PC-3 (cell line): ENCODE measurements at regions not wholly inside any gene's neighbourhood (a gene's known extent, or its start where the extent isn't known, plus 50 kb on each side); places are given as distances from the start of the nearest gene placed in this dataset.

ENCODE experiments used
- ATAC-seq: fragments of 200-7000 bp; cut with Tn5 transposase; 2 replicates; pipeline ENCODE4 v1.9.1; 2020; ENCODE audit warnings: mild to moderate bottlenecking, moderate library complexity
- BruUV-seq: library from RNA; stranded (reverse); fragments of 400-500 nt; replicated peaks from 2 replicates; lab custom pipeline; 2021; lab: Mats Ljungman, UMichigan
- CTCF ChIA-PET: fragments of 300-600 bp; sonication (Branson Sonifier 250); formaldehyde crosslinking; loops from one replicate; lab custom pipeline; 2022; ENCODE audit warnings: antibody characterized with exemption; lab: Charles Lee
- POLR2A ChIA-PET: fragments of 300-600 bp; sonication (Branson Sonifier 250); formaldehyde crosslinking; loops from one replicate; lab custom pipeline; 2022; ENCODE audit warnings: antibody characterized with exemption; ENCODE audit not compliant: unreplicated experiment; lab: Charles Lee
- DNase-seq: peaks from one replicate; pipeline ENCODE4 v3.0.0-alpha.2; 2015
- H2AFZ ChIP-seq: fragments of 300-600 bp; sonication (generic); 2 replicates; pipeline ENCODE4 v1.6.0; 2016; ENCODE audit warnings: antibody characterized with exemption, low read length
- H3F3A ChIP-seq: fragments of 300-600 bp; sonication (generic); one replicate; pipeline ENCODE4 v1.6.0; 2017; ENCODE audit warnings: antibody characterized with exemption, low read length, control low read depth, mild to moderate bottlenecking; ENCODE audit not compliant: unreplicated experiment
- H3K27ac ChIP-seq: fragments of 300-600 bp; sonication (generic); 2 replicates; pipeline ENCODE4 v1.5.1; 2016; ENCODE audit warnings: mild to moderate bottlenecking, low read length
- H3K27me3 ChIP-seq: fragments of 300-600 bp; sonication (generic); 2 replicates; pipeline ENCODE4 v1.6.1; 2016; ENCODE audit warnings: low read length, mixed read lengths
- H3K36me3 ChIP-seq: fragments of 300-600 bp; sonication (generic); 2 replicates; pipeline ENCODE4 v1.6.1; 2016; ENCODE audit warnings: low read depth, mixed run types, low read length, mixed read lengths
- H3K4me1 ChIP-seq: fragments of 300-600 bp; sonication (generic); 2 replicates; pipeline ENCODE4 v1.5.1; 2016; ENCODE audit warnings: low read length; ENCODE audit not compliant: insufficient read depth
- H3K4me2 ChIP-seq: fragments of 300-600 bp; sonication (generic); 2 replicates; pipeline ENCODE4 v1.6.0; 2016; ENCODE audit warnings: low read length
- H3K4me3 ChIP-seq: fragments of 300-600 bp; sonication (generic); 2 replicates; pipeline ENCODE4 v1.5.1; 2016; ENCODE audit warnings: mild to moderate bottlenecking, low read length, mixed read lengths
- H3K79me2 ChIP-seq: fragments of 300-600 bp; sonication (generic); 2 replicates; pipeline ENCODE4 v1.6.1; 2017; ENCODE audit warnings: low read length, mixed read lengths
- H3K9ac ChIP-seq: fragments of 300-600 bp; sonication (generic); 2 replicates; pipeline ENCODE4 v1.6.0; 2016; ENCODE audit warnings: mild to moderate bottlenecking, low read length
- H3K9me2 ChIP-seq: fragments of 300-600 bp; sonication (generic); replicated peaks from 2 replicates; pipeline ENCODE4 v1.6.1; 2016; ENCODE audit warnings: mixed run types, low read length, mixed read lengths
- H3K9me3 ChIP-seq: fragments of 300-600 bp; sonication (generic); 2 replicates; pipeline ENCODE4 v1.6.1; 2016; ENCODE audit warnings: low read length, mixed read lengths
- H4K20me1 ChIP-seq: fragments of 300-600 bp; sonication (generic); 2 replicates; pipeline ENCODE4 v1.6.1; 2016; ENCODE audit warnings: low read length, mixed read lengths
- CTCF ChIP-seq: fragments of 300-600 bp; sonication (generic); conservative IDR thresholded peaks from 2 replicates; pipeline ENCODE4 v1.5.1; 2017; ENCODE audit warnings: antibody characterized with exemption, low read depth, mild to moderate bottlenecking, low read length
- EZH2 ChIP-seq: fragments of 300-600 bp; sonication (generic); IDR thresholded peaks from one replicate; pipeline ENCODE4 v1.6.1; 2017; ENCODE audit warnings: antibody characterized with exemption, mild to moderate bottlenecking, low read length; ENCODE audit not compliant: unreplicated experiment
- EZH2phosphoT487 ChIP-seq: fragments of 300-600 bp; sonication (generic); IDR thresholded peaks from 2 replicates; pipeline ENCODE4 v1.6.1; 2018; ENCODE audit warnings: mild to moderate bottlenecking, antibody characterized with exemption, low read length, borderline replicate concordance
- intact Hi-C: fragments of 100-400 bp; cut with micrococcal nuclease; formaldehyde crosslinking; loops from 2 replicates; pipeline ENCODE4 v1.9.0; 2023

GRCh38 chr11:76277298-76278175 is 71.2 kb upstream of the WNT11 start:
- no peaks in the 10 kb centered on the region for H3K79me2 ChIP-seq
- H3K4me2 ChIP-seq: no peak overlapping the region
- intact Hi-C loops: no loop called here
- DNase-seq (no peak), ATAC-seq (no peak)
- H3K9me3 ChIP-seq: no peaks in the 10 kb centered on the region
- no TSS peak for BruUV-seq
- H3K4me1 ChIP-seq: no peaks in the 10 kb centered on the region
- ChIA-PET CTCF (no interaction called here), POLR2A (no interaction called here)
- no peaks in the 10 kb centered on the region for H3F3A ChIP-seq
- no peaks in the 10 kb centered on the region for H3K36me3 ChIP-seq
- no peak overlapping the region for H2AFZ ChIP-seq
- H3K9me2 ChIP-seq: no peaks in the 10 kb centered on the region
- TF ChIP-seq EZH2 (no peak), EZH2phosphoT487 (no peak), CTCF (no peak)
- H3K4me3 ChIP-seq: no peak overlapping the region
- H3K27ac ChIP-seq: no peak overlapping the region
- H3K9ac ChIP-seq: no peak overlapping the region
- no peaks in the 10 kb centered on the region for H4K20me1 ChIP-seq
- 0 out of 2 replicates have a peak, but pooled peaks cover 2% of the 10 kb centered on the region for H3K27me3 ChIP-seq

- BruUV-seq: no TSS peak
- no peak overlapping the region for H3K4me2 ChIP-seq
- no peak for ATAC-seq
- H2AFZ ChIP-seq: no peak overlapping the region
- POLR2A ChIA-PET: no interaction called here
- no peaks in the 10 kb centered on the region for H3K9me2 ChIP-seq
- 0 out of 2 replicates have a peak, but pooled peaks cover 2% of the 10 kb centered on the region for H3K27me3 ChIP-seq
- no peaks in the 10 kb centered on the region for H3K79me2 ChIP-seq
- no peaks in the 10 kb centered on the region for H3F3A ChIP-seq
- no peaks in the 10 kb centered on the region for H3K9me3 ChIP-seq
- H3K27ac ChIP-seq: no peak overlapping the region
- TF ChIP-seq EZH2phosphoT487 (no peak), EZH2 (no peak), CTCF (no peak)
- H3K4me3 ChIP-seq: no peak overlapping the region
- intact Hi-C loops: no loop called here
- H3K36me3 ChIP-seq: no peaks in the 10 kb centered on the region
- H4K20me1 ChIP-seq: no peaks in the 10 kb centered on the region
- H3K9ac ChIP-seq: no peak overlapping the region
- CTCF ChIA-PET: no interaction called here
- H3K4me1 ChIP-seq: no peaks in the 10 kb centered on the region
- no peak for DNase-seq
These were observed 70.5 kb upstream of the WNT11 start for GRCh38 chr11:76276781-76277155.

- no peaks in the 10 kb centered on the region for H3K9me3 ChIP-seq
- TF ChIP-seq CTCF: no peak
- no peak for TF ChIP-seq EZH2phosphoT487
- no peak for TF ChIP-seq EZH2
- no peak overlapping the region for H3K4me3 ChIP-seq
- no peak overlapping the region for H3K9ac ChIP-seq
- POLR2A ChIA-PET: no interaction called here
- no peaks in the 10 kb centered on the region for H4K20me1 ChIP-seq
- no peaks in the 10 kb centered on the region for H3K36me3 ChIP-seq
- intact Hi-C loops: no loop called here
- H3K79me2 ChIP-seq: no peaks in the 10 kb centered on the region
- no peaks in the 10 kb centered on the region for H3F3A ChIP-seq
- H2AFZ ChIP-seq: no peak overlapping the region
- no peak for ATAC-seq
- DNase-seq: no peak
- H3K27me3 ChIP-seq: 0 out of 2 replicates have a peak, but pooled peaks cover 2% of the 10 kb centered on the region
- no TSS peak for BruUV-seq
- CTCF ChIA-PET: no interaction called here
- no peak overlapping the region for H3K4me2 ChIP-seq
- H3K27ac ChIP-seq: no peak overlapping the region
- no peaks in the 10 kb centered on the region for H3K9me2 ChIP-seq
- H3K4me1 ChIP-seq: no peaks in the 10 kb centered on the region
These were observed 69.9 kb upstream of the WNT11 start for GRCh38 chr11:76276046-76276780.
